22Rv1 (cell line): ENCODE measurements at regions not wholly inside any gene's neighbourhood (a gene's known extent, or its start where the extent isn't known, plus 50 kb on each side); places are given as distances from the start of the nearest gene placed in this dataset.

Source experiments
- ZFX ChIP-seq: fragments of 450-650 bp; IDR thresholded peaks from 2 replicates; pipeline ENCODE4 v1.6.1; 2017; ENCODE audit warnings: antibody characterized with exemption, borderline replicate concordance
- TF ChIP-seq, protein P1 (sequence below): fragments of 450-650 bp; IDR thresholded peaks from 2 replicates; pipeline ENCODE4 v1.5.1; 2017; ENCODE audit warnings: mild to moderate bottlenecking

DNA sequence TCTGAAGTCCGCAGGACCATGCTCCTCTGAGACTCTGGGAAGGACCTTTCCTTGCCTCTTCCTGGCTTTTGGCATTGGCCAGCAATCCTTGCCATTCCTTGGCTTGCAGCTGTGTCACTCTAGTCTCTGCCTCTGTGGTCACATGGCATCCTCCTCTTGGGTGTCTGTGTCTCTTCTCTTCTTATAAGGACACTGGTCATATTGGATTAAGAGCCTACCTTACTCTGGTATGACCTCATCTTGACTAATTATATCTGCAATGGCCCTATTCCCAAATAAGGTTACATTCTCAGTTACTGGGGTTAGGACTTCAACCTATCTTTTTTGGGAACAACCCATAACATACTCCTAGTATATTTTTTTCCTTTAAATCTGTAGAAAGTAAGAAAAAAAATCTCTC, 49.9 kb upstream of the GTSF1L start:
- TF ChIP-seq, protein P1, sequence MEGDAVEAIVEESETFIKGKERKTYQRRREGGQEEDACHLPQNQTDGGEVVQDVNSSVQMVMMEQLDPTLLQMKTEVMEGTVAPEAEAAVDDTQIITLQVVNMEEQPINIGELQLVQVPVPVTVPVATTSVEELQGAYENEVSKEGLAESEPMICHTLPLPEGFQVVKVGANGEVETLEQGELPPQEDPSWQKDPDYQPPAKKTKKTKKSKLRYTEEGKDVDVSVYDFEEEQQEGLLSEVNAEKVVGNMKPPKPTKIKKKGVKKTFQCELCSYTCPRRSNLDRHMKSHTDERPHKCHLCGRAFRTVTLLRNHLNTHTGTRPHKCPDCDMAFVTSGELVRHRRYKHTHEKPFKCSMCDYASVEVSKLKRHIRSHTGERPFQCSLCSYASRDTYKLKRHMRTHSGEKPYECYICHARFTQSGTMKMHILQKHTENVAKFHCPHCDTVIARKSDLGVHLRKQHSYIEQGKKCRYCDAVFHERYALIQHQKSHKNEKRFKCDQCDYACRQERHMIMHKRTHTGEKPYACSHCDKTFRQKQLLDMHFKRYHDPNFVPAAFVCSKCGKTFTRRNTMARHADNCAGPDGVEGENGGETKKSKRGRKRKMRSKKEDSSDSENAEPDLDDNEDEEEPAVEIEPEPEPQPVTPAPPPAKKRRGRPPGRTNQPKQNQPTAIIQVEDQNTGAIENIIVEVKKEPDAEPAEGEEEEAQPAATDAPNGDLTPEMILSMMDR, result no peak
- TF ChIP-seq ZFX, result no peak
